ENCODE measurements at regions not wholly inside any gene's neighbourhood (a gene's known extent, or its start where the extent isn't known, plus 50 kb on each side); places are given as distances from the start of the nearest gene placed in this dataset.
A peak's percentile ranks its signal among the peaks of the same experiment; 100 is the strongest.

GRCh38 chr6:134529921-134530320 lies 212.0 kb upstream of the SGK1 start:
- DNase-seq (ENCODE audit: extremely low read depth in 1 of 11, low read depth in 9 of 11, low spot score in 4 of 11) = no peak

- DNase-seq (ENCODE audit: extremely low read depth in 1 of 11, low read depth in 9 of 11, low spot score in 4 of 11) = no peak
These were observed 211.4 kb upstream of the SGK1 start for GRCh38 chr6:134529305-134529704.

- DNase-seq (ENCODE audit: extremely low read depth in 1 of 11, low read depth in 9 of 11, low spot score in 4 of 11) = no peak
These were observed 209.3 kb upstream of the SGK1 start for GRCh38 chr6:134527108-134527787.

GRCh38 chr6:134525190-134525868 lies 207.4 kb upstream of the SGK1 start:
- no peak for DNase-seq (ENCODE audit: extremely low read depth in 1 of 11, low read depth in 9 of 11, low spot score in 4 of 11)

GRCh38 chr6:134523903-134524650 lies 206.2 kb upstream of the SGK1 start:
- no peak for DNase-seq (ENCODE audit: extremely low read depth in 1 of 11, low read depth in 9 of 11, low spot score in 4 of 11)

- DNase-seq (ENCODE audit: extremely low read depth in 1 of 11, low read depth in 9 of 11, low spot score in 4 of 11) = no peak
These were observed 205.1 kb upstream of the SGK1 start for GRCh38 chr6:134523051-134523450.

GRCh38 chr6:134521116-134521501 lies 203.2 kb upstream of the SGK1 start:
- no peak for DNase-seq (ENCODE audit: extremely low read depth in 1 of 11, low read depth in 9 of 11, low spot score in 4 of 11)

GRCh38 chr6:134520181-134521115 lies 202.5 kb upstream of the SGK1 start:
- DNase-seq (ENCODE audit: extremely low read depth in 1 of 11, low read depth in 9 of 11, low spot score in 4 of 11) = no peak

- DNase-seq (ENCODE audit: extremely low read depth in 1 of 11, low read depth in 9 of 11, low spot score in 4 of 11) = peak in 6 of 11 donors; percentile 26 to 54 (median 41)
These were observed 201.6 kb upstream of the SGK1 start for GRCh38 chr6:134519465-134519864.

GRCh38 chr6:134517868-134518267 lies 200.0 kb upstream of the SGK1 start:
- no peak for DNase-seq (ENCODE audit: extremely low read depth in 1 of 11, low read depth in 9 of 11, low spot score in 4 of 11)

GRCh38 chr6:134517145-134517658 lies 199.3 kb upstream of the SGK1 start:
- DNase-seq (ENCODE audit: extremely low read depth in 1 of 11, low read depth in 9 of 11, low spot score in 4 of 11) = peak in 4 of 11 donors; percentile 20 to 33 (median 28)

GRCh38 chr6:134516582-134516981 lies 198.7 kb upstream of the SGK1 start:
- DNase-seq (ENCODE audit: extremely low read depth in 1 of 11, low read depth in 9 of 11, low spot score in 4 of 11) = no peak

- no peak for DNase-seq (ENCODE audit: extremely low read depth in 1 of 11, low read depth in 9 of 11, low spot score in 4 of 11)
These were observed 198.1 kb upstream of the SGK1 start for GRCh38 chr6:134515986-134516385.

- no peak for DNase-seq (ENCODE audit: extremely low read depth in 1 of 11, low read depth in 9 of 11, low spot score in 4 of 11)
These were observed 195.1 kb upstream of the SGK1 start for GRCh38 chr6:134512981-134513391.

- DNase-seq (ENCODE audit: extremely low read depth in 1 of 11, low read depth in 9 of 11, low spot score in 4 of 11) = no peak
These were observed 194.2 kb upstream of the SGK1 start for GRCh38 chr6:134511984-134512683.

- no peak for DNase-seq (ENCODE audit: extremely low read depth in 1 of 11, low read depth in 9 of 11, low spot score in 4 of 11)
These were observed 193.0 kb upstream of the SGK1 start for GRCh38 chr6:134510920-134511319.

GRCh38 chr6:134510142-134510541 lies 192.2 kb upstream of the SGK1 start:
- DNase-seq (ENCODE audit: extremely low read depth in 1 of 11, low read depth in 9 of 11, low spot score in 4 of 11) = no peak

GRCh38 chr6:134508862-134509498 lies 191.1 kb upstream of the SGK1 start:
- no peak for DNase-seq (ENCODE audit: extremely low read depth in 1 of 11, low read depth in 9 of 11, low spot score in 4 of 11)

Data from renal cortex interstitium (tissue), 11 donors.